ENCODE measurements at regions not wholly inside any gene's neighbourhood (a gene's known extent, or its start where the extent isn't known, plus 50 kb on each side); places are given as distances from the start of the nearest gene placed in this dataset.

DNA sequence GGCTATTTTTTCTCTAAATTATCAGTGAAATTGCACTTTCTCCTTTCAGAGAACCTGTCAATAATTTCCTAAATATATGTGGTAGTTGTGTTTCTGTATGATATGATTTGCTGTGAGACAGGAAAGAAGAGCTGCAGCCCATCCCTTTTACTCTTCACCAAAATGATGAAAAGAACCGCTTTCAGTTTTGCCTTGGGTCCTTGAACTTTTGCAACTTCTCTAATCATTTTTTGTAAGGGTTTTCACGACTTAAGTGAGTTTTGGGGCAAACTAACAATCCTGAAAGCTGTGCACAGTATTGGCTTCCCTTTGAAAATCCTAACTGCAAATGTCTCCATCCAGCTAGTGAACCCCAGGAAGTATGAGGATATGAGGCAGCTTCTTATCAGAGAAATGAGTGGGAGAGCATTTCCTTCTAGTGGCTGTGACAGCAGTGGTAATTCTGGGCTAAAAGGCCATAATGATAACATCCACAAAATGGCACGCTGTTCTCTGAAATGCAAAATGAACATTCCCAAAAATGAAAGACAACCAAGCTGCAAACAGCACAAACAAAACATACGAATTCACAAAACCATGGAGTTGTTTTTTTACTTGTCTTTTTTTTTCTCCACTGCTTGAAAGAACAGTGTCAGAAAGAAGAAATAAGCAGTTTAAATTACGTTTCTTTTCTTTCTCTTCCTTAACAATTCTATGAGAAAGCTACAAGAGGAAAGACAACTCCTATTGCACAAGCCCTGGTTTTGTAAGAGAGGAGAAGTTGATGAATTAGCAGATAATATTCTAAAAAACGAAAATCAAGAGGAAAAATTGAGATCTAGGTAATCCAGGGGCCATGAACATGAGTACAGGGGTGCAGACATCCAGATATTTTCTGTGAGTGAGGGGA is 1291.6 kb upstream of the ZEB2 start:
- WGBS, result 51% methylated on average over 6 of the region's 6 CpGs
- H3K27ac ChIP-seq, result no peak overlapping the region
- no peaks in the 10 kb centered on the region for H3K36me3 ChIP-seq
- no peaks in the 10 kb centered on the region for H3K4me1 ChIP-seq
- no peaks in the 10 kb centered on the region for H3K9me3 ChIP-seq
- H3K4me3 ChIP-seq, result no peak overlapping the region
- no peaks in the 10 kb centered on the region for H3K27me3 ChIP-seq
- no peak for DNase-seq (ENCODE audit: low spot score in 2 of 2)
- TF ChIP-seq EP300 (IDR thresholded peaks at IDR 0.05) (no peak), POLR2AphosphoS5 (IDR thresholded peaks at IDR 0.05) (no peak), POLR2A (IDR thresholded peaks at IDR 0.05) (no peak)
- TF ChIP-seq, protein P1, sequence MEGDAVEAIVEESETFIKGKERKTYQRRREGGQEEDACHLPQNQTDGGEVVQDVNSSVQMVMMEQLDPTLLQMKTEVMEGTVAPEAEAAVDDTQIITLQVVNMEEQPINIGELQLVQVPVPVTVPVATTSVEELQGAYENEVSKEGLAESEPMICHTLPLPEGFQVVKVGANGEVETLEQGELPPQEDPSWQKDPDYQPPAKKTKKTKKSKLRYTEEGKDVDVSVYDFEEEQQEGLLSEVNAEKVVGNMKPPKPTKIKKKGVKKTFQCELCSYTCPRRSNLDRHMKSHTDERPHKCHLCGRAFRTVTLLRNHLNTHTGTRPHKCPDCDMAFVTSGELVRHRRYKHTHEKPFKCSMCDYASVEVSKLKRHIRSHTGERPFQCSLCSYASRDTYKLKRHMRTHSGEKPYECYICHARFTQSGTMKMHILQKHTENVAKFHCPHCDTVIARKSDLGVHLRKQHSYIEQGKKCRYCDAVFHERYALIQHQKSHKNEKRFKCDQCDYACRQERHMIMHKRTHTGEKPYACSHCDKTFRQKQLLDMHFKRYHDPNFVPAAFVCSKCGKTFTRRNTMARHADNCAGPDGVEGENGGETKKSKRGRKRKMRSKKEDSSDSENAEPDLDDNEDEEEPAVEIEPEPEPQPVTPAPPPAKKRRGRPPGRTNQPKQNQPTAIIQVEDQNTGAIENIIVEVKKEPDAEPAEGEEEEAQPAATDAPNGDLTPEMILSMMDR (IDR thresholded peaks at IDR 0.05), result no peak

DNA sequence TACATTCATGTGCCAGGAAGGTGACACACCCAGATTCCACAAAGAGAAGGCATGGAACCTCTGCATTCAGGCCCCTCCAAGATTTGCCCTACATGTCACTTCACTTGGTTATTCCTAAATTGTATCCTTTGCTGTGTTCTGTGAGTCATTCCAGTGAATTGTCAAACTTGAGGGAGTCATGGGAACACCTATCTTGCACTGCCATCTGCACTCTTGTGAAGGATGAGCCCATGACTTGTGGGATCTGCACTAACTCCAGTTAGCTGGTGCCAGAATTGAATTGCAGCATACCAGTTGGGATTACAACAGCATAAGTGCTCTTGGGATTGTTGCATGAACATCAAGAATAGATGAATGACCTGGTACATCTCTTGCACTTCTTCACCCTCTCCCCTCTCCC is 1288.0 kb upstream of the ZEB2 start:
- DNase-seq (ENCODE audit: low spot score in 2 of 2), result no peak
- no peaks in the 10 kb centered on the region for H3K36me3 ChIP-seq
- no peaks in the 10 kb centered on the region for H3K4me1 ChIP-seq

DNA sequence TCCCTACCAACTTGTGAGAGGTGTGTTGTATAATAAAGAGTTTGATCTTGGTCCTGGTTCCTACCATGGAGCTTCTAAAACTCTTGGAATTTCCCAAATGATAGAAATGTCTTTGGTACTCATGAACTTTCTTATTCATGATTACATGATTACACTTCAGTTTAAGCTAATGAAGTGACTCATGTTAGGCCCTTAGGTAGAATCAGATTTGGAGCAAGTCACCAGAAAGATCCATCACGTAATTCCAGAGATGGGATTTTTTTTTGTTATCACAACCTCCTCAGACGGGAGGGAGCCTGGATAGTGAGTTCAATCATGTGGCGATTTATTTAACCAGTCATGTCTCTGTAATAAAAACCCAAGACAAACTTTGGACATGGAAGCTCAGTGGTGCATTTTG is 1287.6 kb upstream of the ZEB2 start:
- no peak overlapping the region for H3K4me3 ChIP-seq
- no peak for TF ChIP-seq EP300 (IDR thresholded peaks at IDR 0.05)
- TF ChIP-seq, protein P1 (IDR thresholded peaks at IDR 0.05), result no peak
- no peak for TF ChIP-seq POLR2AphosphoS5 (IDR thresholded peaks at IDR 0.05)
- TF ChIP-seq POLR2A (IDR thresholded peaks at IDR 0.05), result no peak
- no peak overlapping the region for H3K27ac ChIP-seq
- H3K36me3 ChIP-seq, result no peaks in the 10 kb centered on the region
- no peaks in the 10 kb centered on the region for H3K4me1 ChIP-seq
- no peak for DNase-seq (ENCODE audit: low spot score in 2 of 2)
- WGBS, result 79% methylated on average over 3 of the region's 3 CpGs
- H3K9me3 ChIP-seq, result no peaks in the 10 kb centered on the region
- H3K27me3 ChIP-seq, result no peaks in the 10 kb centered on the region

More for the DNA sequence above, 1288.0 kb upstream of the ZEB2 start:
- Histone ChIP-seq H3K27me3 (no peaks in the 10 kb centered on the region), H3K9me3 (no peaks in the 10 kb centered on the region), H3K27ac (no peak overlapping the region), H3K4me3 (no peak overlapping the region)
- TF ChIP-seq EP300 (IDR thresholded peaks at IDR 0.05) (no peak), POLR2A (IDR thresholded peaks at IDR 0.05) (no peak), POLR2AphosphoS5 (IDR thresholded peaks at IDR 0.05) (no peak)
- TF ChIP-seq, protein P1 (IDR thresholded peaks at IDR 0.05), result no peak

GRCh38 chr2:145806546-145806945 is 1286.6 kb upstream of the ZEB2 start:
- TF ChIP-seq POLR2A (IDR thresholded peaks at IDR 0.05) (no peak), EP300 (IDR thresholded peaks at IDR 0.05) (no peak), POLR2AphosphoS5 (IDR thresholded peaks at IDR 0.05) (no peak)
- TF ChIP-seq, protein P1 (IDR thresholded peaks at IDR 0.05), result no peak
- no peak for DNase-seq (ENCODE audit: low spot score in 2 of 2)
- H3K4me3 ChIP-seq, result no peak overlapping the region
- H3K27ac ChIP-seq, result no peak overlapping the region
- no peaks in the 10 kb centered on the region for H3K27me3 ChIP-seq
- no peaks in the 10 kb centered on the region for H3K4me1 ChIP-seq
- no peaks in the 10 kb centered on the region for H3K36me3 ChIP-seq
- H3K9me3 ChIP-seq, result no peaks in the 10 kb centered on the region

- H3K27ac ChIP-seq, result no peak overlapping the region
- no peak overlapping the region for H3K4me3 ChIP-seq
- H3K27me3 ChIP-seq, result no peaks in the 10 kb centered on the region
- 87% methylated on average over 1 of the region's 1 CpG for WGBS
- H3K36me3 ChIP-seq, result no peaks in the 10 kb centered on the region
- no peaks in the 10 kb centered on the region for H3K9me3 ChIP-seq
- H3K4me1 ChIP-seq, result no peaks in the 10 kb centered on the region
- no peak for DNase-seq (ENCODE audit: low spot score in 2 of 2)
- TF ChIP-seq, protein P1 (IDR thresholded peaks at IDR 0.05), result no peak
- no peak for TF ChIP-seq EP300 (IDR thresholded peaks at IDR 0.05)
- TF ChIP-seq POLR2A (IDR thresholded peaks at IDR 0.05), result no peak
- no peak for TF ChIP-seq POLR2AphosphoS5 (IDR thresholded peaks at IDR 0.05)
Observed at GRCh38 chr2:145802133-145802532, 1282.2 kb upstream of the ZEB2 start.

All from suprapubic skin (tissue), 4 donors.